GM23248 (cell line): ENCODE measurements at regions not wholly inside any gene's neighbourhood (a gene's known extent, or its start where the extent isn't known, plus 50 kb on each side); places are given as distances from the start of the nearest gene placed in this dataset.

Source experiments
- EZH2 ChIP-seq: fragments of 200-600 bp; sonication (generic); IDR thresholded peaks from 2 replicates; pipeline ENCODE4 v1.6.1; 2018; ENCODE audit warnings: antibody characterized with exemption, mild to moderate bottlenecking; ENCODE audit not compliant: insufficient read depth, poor library complexity, severe bottlenecking
- EZH2phosphoT487 ChIP-seq: fragments of 200-600 bp; sonication (generic); IDR thresholded peaks from 2 replicates; pipeline ENCODE4 v1.6.1; 2018; ENCODE audit warnings: antibody characterized with exemption, moderate library complexity, mild to moderate bottlenecking, low read depth; ENCODE audit not compliant: insufficient read depth

DNA sequence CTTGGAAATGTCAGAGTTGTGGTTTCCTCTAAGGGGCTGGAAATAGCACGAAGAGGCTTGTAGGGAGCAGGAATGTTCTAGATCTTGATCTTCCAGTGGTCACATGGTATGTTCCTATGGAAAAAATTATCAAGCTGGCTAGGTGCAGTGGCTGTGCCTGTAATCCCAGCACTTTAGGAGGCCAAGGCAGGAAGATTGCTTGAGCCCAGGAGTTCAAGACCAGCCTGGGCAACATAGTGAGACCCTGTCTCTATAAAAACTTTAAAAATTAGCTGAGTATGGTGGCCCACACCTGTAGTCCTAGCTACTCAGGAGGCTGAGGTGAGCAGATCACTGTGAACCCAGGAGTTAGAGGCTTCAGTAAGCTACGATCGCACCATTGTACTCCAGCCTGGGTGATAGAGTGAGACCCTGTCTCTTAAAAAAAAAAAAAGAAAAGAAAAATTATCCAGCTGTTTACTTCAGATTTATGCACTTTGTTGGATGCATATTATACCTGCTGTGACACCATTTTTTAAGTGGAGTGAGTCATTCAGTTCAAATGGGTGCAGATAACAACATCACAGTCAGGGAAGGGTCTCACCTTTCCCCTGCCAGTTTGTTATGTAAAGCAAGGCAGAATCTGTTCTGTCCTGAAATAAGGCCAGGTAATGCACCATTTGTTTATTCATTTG lies 65.7 kb upstream of the LYRM9 start:
- TF ChIP-seq EZH2 (no peak), EZH2phosphoT487 (no peak)
